HG03025 (cell line): ENCODE measurements at regions not wholly inside any gene's neighbourhood (a gene's known extent, or its start where the extent isn't known, plus 50 kb on each side); places are given as distances from the start of the nearest gene placed in this dataset.

ENCODE experiments used
- ATAC-seq: cut with Tn5 transposase; IDR thresholded peaks from one replicate; pipeline ENCODE4 v1.9.1; 2021; ENCODE audit warnings: mild to moderate bottlenecking, moderate library complexity; ENCODE audit not compliant: unreplicated experiment, low FRiP score

- no peak for ATAC-seq
These were observed 56.2 kb upstream of the BTBD3 start for GRCh38 chr20:11861479-11861878.

GRCh38 chr20:11867291-11867919 is 50.3 kb upstream of the BTBD3 start:
- no peak for ATAC-seq
